Thymus (tissue), 11 donors: ENCODE measurements at regions not wholly inside any gene's neighbourhood (a gene's known extent, or its start where the extent isn't known, plus 50 kb on each side); places are given as distances from the start of the nearest gene placed in this dataset.

ENCODE experiments used
- DNase-seq, 9 donors: peaks; one replicate each; pipeline ENCODE4 v3.0.0-alpha.2; 2013; ENCODE audit warnings: low spot score in 9 of 9, low read depth in 6 of 9, missing footprints in 1 of 9
- H3K27ac ChIP-seq, 2 donors: one replicate each; pipeline ENCODE4 v1.5.1; 2013; ENCODE audit warnings: control low read depth in 1 of 2, low read depth in 1 of 2, low read length in 1 of 2, mild to moderate bottlenecking in 1 of 2, moderate library complexity in 1 of 2
- H3K27me3 ChIP-seq, 2 donors: one replicate each; pipeline ENCODE4 v1.5.1; 2013; ENCODE audit warnings: low read length in 1 of 2; ENCODE audit not compliant: control insufficient read depth in 2 of 2, insufficient read depth in 1 of 2
- H3K36me3 ChIP-seq, 2 donors: one replicate each; pipeline ENCODE4 v1.5.1; 2013; ENCODE audit warnings: low read length in 1 of 2, mild to moderate bottlenecking in 1 of 2, moderate library complexity in 1 of 2; ENCODE audit not compliant: control insufficient read depth in 2 of 2, insufficient read depth in 2 of 2
- H3K4me1 ChIP-seq, 2 donors: one replicate each; pipeline ENCODE4 v1.5.1; 2013; ENCODE audit warnings: low read length in 2 of 2; ENCODE audit not compliant: control insufficient read depth in 2 of 2, insufficient read depth in 2 of 2
- H3K4me3 ChIP-seq, 2 donors: one replicate each; pipeline ENCODE4 v1.5.1; 2013; ENCODE audit warnings: low read length in 2 of 2, control low read depth in 1 of 2, mild to moderate bottlenecking in 1 of 2
- H3K9me3 ChIP-seq, 2 donors: one replicate each; pipeline ENCODE4 v1.5.1; 2013; ENCODE audit warnings: low read length in 1 of 2, mild to moderate bottlenecking in 1 of 2; ENCODE audit not compliant: control insufficient read depth in 2 of 2, insufficient read depth in 1 of 2
- WGBS: extraction: QIAGEN DNeasy Blood & Tissue Kit; methylation state at CpG from one replicate; pipeline ENCODE4 v1.1.7; 2013; 5-methylcytosine and 5-hydroxymethylcytosine counted together
- donor health status: healthy.

- Histone ChIP-seq H3K9me3 (no peaks in the 10 kb centered on the region), H3K27me3 (no peaks in the 10 kb centered on the region), H3K27ac (no peak overlapping the region), H3K36me3 (no peaks in the 10 kb centered on the region), H3K4me1 (no peaks in the 10 kb centered on the region), H3K4me3 (no peak overlapping the region)
- WGBS, result 91% methylated on average over 4 of the region's 4 CpGs
- DNase-seq, result no peak
These were observed 76.2 kb upstream of the CTAGE1 start for GRCh38 chr18:22493940-22494339.

GRCh38 chr18:22494771-22495170, 77.1 kb upstream of the CTAGE1 start:
- Histone ChIP-seq H3K9me3 (no peaks in the 10 kb centered on the region), H3K27ac (no peak overlapping the region), H3K4me3 (no peak overlapping the region), H3K36me3 (no peaks in the 10 kb centered on the region), H3K4me1 (no peaks in the 10 kb centered on the region), H3K27me3 (no peaks in the 10 kb centered on the region)
- 91% methylated on average over 2 of the region's 2 CpGs for WGBS
- no peak for DNase-seq

GRCh38 chr18:22499421-22499820, 81.7 kb upstream of the CTAGE1 start:
- no peaks in the 10 kb centered on the region for H3K9me3 ChIP-seq
- no peaks in the 10 kb centered on the region for H3K4me1 ChIP-seq
- no peak for DNase-seq
- no peak overlapping the region for H3K4me3 ChIP-seq
- H3K36me3 ChIP-seq, result no peaks in the 10 kb centered on the region
- no peaks in the 10 kb centered on the region for H3K27me3 ChIP-seq
- no peak overlapping the region for H3K27ac ChIP-seq

DNA sequence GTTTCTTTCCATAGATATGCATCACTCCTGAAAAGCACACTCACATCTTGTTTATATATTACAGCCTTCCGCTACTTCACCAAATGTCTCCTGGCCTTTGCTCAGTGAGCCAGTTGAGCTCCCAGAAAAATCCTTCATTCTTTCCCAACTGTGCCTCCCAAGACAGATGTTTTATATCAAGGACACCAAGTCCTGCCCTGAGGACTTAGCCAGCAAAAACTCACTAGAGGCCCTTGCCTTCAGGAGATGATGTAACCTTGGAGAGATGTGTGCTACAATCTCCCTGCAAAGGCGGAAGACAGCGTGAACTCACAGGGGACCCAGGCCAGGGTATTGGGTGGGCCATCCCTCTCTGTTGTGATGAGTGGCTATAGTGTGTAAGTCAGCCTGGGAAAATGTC, 86.1 kb upstream of the CTAGE1 start:
- 98% methylated on average over 3 of the region's 3 CpGs for WGBS
- no peak overlapping the region for H3K27ac ChIP-seq

GRCh38 chr18:22504251-22505030, 86.7 kb upstream of the CTAGE1 start:
- no peak overlapping the region for H3K27ac ChIP-seq
- H3K27me3 ChIP-seq, result no peaks in the 10 kb centered on the region
- no peaks in the 10 kb centered on the region for H3K4me1 ChIP-seq
- no peak overlapping the region for H3K4me3 ChIP-seq
- H3K9me3 ChIP-seq, result no peaks in the 10 kb centered on the region
- 96% methylated on average over 2 of the region's 2 CpGs for WGBS
- DNase-seq, result no peak
- H3K36me3 ChIP-seq, result no peaks in the 10 kb centered on the region

More for the DNA sequence above, 86.1 kb upstream of the CTAGE1 start:
- H3K4me3 ChIP-seq, result no peak overlapping the region
- no peak for DNase-seq
- H3K4me1 ChIP-seq, result no peaks in the 10 kb centered on the region
- no peaks in the 10 kb centered on the region for H3K36me3 ChIP-seq
- H3K27me3 ChIP-seq, result no peaks in the 10 kb centered on the region
- H3K9me3 ChIP-seq, result no peaks in the 10 kb centered on the region

- H3K4me3 ChIP-seq, result no peak overlapping the region
- no peaks in the 10 kb centered on the region for H3K36me3 ChIP-seq
- 81% methylated on average over 1 of the region's 1 CpG for WGBS
- no peak overlapping the region for H3K27ac ChIP-seq
- no peaks in the 10 kb centered on the region for H3K9me3 ChIP-seq
- H3K27me3 ChIP-seq, result no peaks in the 10 kb centered on the region
- no peaks in the 10 kb centered on the region for H3K4me1 ChIP-seq
- DNase-seq, result no peak
These were observed 87.5 kb upstream of the CTAGE1 start for GRCh38 chr18:22505141-22505591.

- Histone ChIP-seq H3K36me3 (no peaks in the 10 kb centered on the region), H3K9me3 (no peaks in the 10 kb centered on the region), H3K27ac (no peak overlapping the region), H3K4me3 (no peak overlapping the region), H3K27me3 (no peaks in the 10 kb centered on the region), H3K4me1 (no peaks in the 10 kb centered on the region)
- no peak for DNase-seq
- whole genome bisulfite sequencing, result 85% methylated on average over 2 of the region's 2 CpGs
These were observed 89.3 kb upstream of the CTAGE1 start for GRCh38 chr18:22507055-22507454.

DNA sequence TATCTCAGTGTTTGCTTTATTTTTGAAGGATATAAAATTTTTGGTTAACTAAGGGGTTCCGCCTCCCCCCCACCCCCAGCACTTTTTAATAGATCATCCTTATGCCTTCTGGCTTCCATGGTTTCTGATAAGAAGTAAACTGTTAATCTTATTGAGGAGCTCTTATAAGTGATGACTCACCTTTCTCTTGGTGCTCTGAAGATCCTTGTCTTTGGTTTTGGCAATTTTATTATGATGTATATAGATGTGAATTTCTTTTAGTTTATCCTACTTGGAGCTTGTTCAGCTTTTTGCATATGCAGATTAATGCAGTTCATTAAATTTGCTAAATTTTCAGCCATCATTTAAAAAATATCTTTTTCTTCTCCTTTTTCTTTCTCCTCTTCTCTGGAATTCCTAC, 91.7 kb upstream of the CTAGE1 start:
- Histone ChIP-seq H3K4me3 (no peak overlapping the region), H3K36me3 (no peaks in the 10 kb centered on the region), H3K4me1 (no peaks in the 10 kb centered on the region), H3K27me3 (no peaks in the 10 kb centered on the region), H3K27ac (no peak overlapping the region), H3K9me3 (no peaks in the 10 kb centered on the region)
- DNase-seq, result no peak
- WGBS, result 0% methylated on average over 1 of the region's 1 CpG

DNA sequence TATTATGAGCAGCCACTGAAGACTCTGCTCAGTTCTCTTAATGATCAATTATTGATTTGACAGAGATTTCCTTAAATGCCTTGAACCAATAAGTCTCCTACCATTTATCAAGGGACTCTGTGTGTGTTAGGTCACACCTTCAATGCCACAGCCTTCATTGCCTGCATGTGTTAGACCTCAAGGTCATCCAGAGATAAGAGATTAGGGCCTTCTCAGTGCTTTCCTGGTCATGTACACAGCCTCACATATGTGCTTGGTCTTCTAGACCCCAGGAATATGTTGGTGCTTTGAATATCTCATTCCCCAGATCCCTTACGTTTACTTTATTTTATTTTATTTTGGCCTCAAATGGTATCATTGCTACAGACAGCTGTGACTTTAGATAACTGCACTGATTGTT, 93.0 kb upstream of the CTAGE1 start:
- no peak for DNase-seq
- 95% methylated on average over 1 of the region's 1 CpG for WGBS
- H3K27ac ChIP-seq, result no peak overlapping the region

More for the DNA sequence above, 93.0 kb upstream of the CTAGE1 start:
- no peaks in the 10 kb centered on the region for H3K27me3 ChIP-seq
- H3K4me3 ChIP-seq, result no peak overlapping the region
- H3K4me1 ChIP-seq, result no peaks in the 10 kb centered on the region
- peaks cover 0 to 1% of the 10 kb centered on the region in 2 donors for H3K9me3 ChIP-seq
- no peaks in the 10 kb centered on the region for H3K36me3 ChIP-seq
